HepG2 (cell line): ENCODE measurements at regions not wholly inside any gene's neighbourhood (a gene's known extent, or its start where the extent isn't known, plus 50 kb on each side); places are given as distances from the start of the nearest gene placed in this dataset.

Experiments used
- ATAC-seq: fragments of 200-7000 bp; cut with Tn5 transposase; 3 replicates; pipeline ENCODE4 v1.9.1; 2020; ENCODE audit warnings: mild to moderate bottlenecking, moderate library complexity
- BruUV-seq: library from RNA; stranded (reverse); fragments of 400-500 nt; replicated peaks from 2 replicates; lab custom pipeline; 2021; lab: Mats Ljungman, UMichigan
- CTCF ChIA-PET: fragments of 300-600 bp; formaldehyde crosslinking; extraction: SDS; loops from one replicate; lab custom pipeline; 2021; ENCODE audit warnings: low total read pairs, inconsistent platforms, low intra/inter-chr PET ratio; lab: Yijun Ruan, JAX
- POLR2A ChIA-PET: fragments of 350-600 bp; sonication (Branson Sonifier 250); formaldehyde crosslinking; loops from one replicate; lab custom pipeline; 2020; ENCODE audit warnings: antibody characterized with exemption, inconsistent platforms; lab: Yijun Ruan, JAX
- DNase-seq: peaks from one replicate; pipeline ENCODE4 v3.0.0-alpha.2; 2015; ENCODE audit warnings: low spot score
- FAIRE-seq: peaks from 3 replicates; lab custom pipeline; 2011; peaks lifted over from hg19 to GRCh38; lab: Jason Lieb, UNC
- H2AFZ ChIP-seq: one replicate; pipeline ENCODE4 v1.6.1; 2011; ENCODE audit warnings: low read length, inconsistent platforms
- H3K27ac ChIP-seq: fragments of 300-600 bp; 3 replicates; pipeline ENCODE4 v1.8.0; 2011; ENCODE audit warnings: mixed run types, mild to moderate bottlenecking, mixed read lengths, low read length, inconsistent platforms; ENCODE audit not compliant: insufficient read depth; ENCODE audit errors: extremely low read length
- H3K27me3 ChIP-seq, 2 experiments: fragments of 200-600 bp in 1 of 2; 2 replicates in 1 of 2; 3 replicates in 1 of 2; pipeline versions ENCODE4 v1.6.0 to v1.8.0; 2011; ENCODE audit warnings: low read length in 2 of 2, mild to moderate bottlenecking in 2 of 2, moderate library complexity in 2 of 2, inconsistent platforms in 1 of 2; ENCODE audit not compliant: insufficient read depth in 2 of 2, control insufficient read depth in 1 of 2
- H3K36me3 ChIP-seq, 2 experiments: fragments of 200-600 bp in 1 of 2; replicated peaks in 1 of 2; 2 replicates in 1 of 2; 3 replicates in 1 of 2; pipeline versions ENCODE4 v1.5.1 to v1.8.0; 2011; ENCODE audit warnings: low read length in 2 of 2, inconsistent platforms in 1 of 2; ENCODE audit not compliant: insufficient read depth in 2 of 2, control insufficient read depth in 1 of 2
- H3K4me1 ChIP-seq: 2 replicates; pipeline ENCODE4 v1.5.1; 2012; ENCODE audit warnings: low read length, inconsistent platforms; ENCODE audit not compliant: insufficient read depth
- H3K4me2 ChIP-seq: 2 replicates; pipeline ENCODE4 v1.6.0; 2011; ENCODE audit warnings: low read depth, low read length, inconsistent platforms
- H3K4me3 ChIP-seq, 3 experiments: fragments of 200-600 bp in 1 of 3; sonication (generic), shearing (Covaris generic) in 1 of 3; replicated peaks in 1 of 3; 2 replicates each; pipeline ENCODE4 v1.5.1; 2011 to 2016; ENCODE audit warnings: low read length in 3 of 3, inconsistent platforms in 2 of 3, low read depth in 2 of 3, mild to moderate bottlenecking in 2 of 3, control low read depth in 1 of 3, mixed read lengths in 1 of 3; ENCODE audit not compliant: insufficient read depth in 1 of 3
- H3K79me2 ChIP-seq: one replicate; pipeline ENCODE4 v1.6.1; 2011; ENCODE audit warnings: low read length, inconsistent platforms; ENCODE audit not compliant: insufficient read depth
- H3K9ac ChIP-seq: 2 replicates; pipeline ENCODE4 v1.6.0; 2011; ENCODE audit warnings: mild to moderate bottlenecking, low read depth, low read length, inconsistent platforms; ENCODE audit not compliant: insufficient read depth
- H3K9me3 ChIP-seq: 2 replicates; pipeline ENCODE4 v1.5.1; 2012; ENCODE audit warnings: mild to moderate bottlenecking, low read length
- H4K20me1 ChIP-seq: 2 replicates; pipeline ENCODE4 v1.6.0; 2011; ENCODE audit warnings: inconsistent platforms, mild to moderate bottlenecking, low read length, moderate library complexity; ENCODE audit not compliant: insufficient read depth
- CBX1 ChIP-seq: IDR thresholded peaks from one replicate; pipeline ENCODE4 v1.6.1; 2016; ENCODE audit warnings: antibody characterized with exemption, low read depth
- FOSL1 ChIP-seq: sonication (generic); formaldehyde crosslinking; IDR thresholded peaks from 2 replicates; pipeline ENCODE4 v1.9.0; 2021; ENCODE audit warnings: missing genetic modification reagents, borderline replicate concordance
- MED13 ChIP-seq: sonication (generic); formaldehyde crosslinking; IDR thresholded peaks from 2 replicates; pipeline ENCODE4 v1.5.0; 2020; ENCODE audit warnings: missing genetic modification reagents
- ZHX1 ChIP-seq: sonication (generic); formaldehyde crosslinking; IDR thresholded peaks from 2 replicates; pipeline ENCODE4 v1.8.1; 2022; ENCODE audit warnings: low read depth, mild to moderate bottlenecking, missing genetic modification reagents
- ZNF619 ChIP-seq: sonication (generic); formaldehyde crosslinking; IDR thresholded peaks from 2 replicates; pipeline ENCODE4 v1.4.0; 2020; ENCODE audit warnings: mild to moderate bottlenecking, missing genetic modification reagents
- WGBS: methylation state at CpG from one replicate; pipeline ENCODE4 v1.1.6; 2017; ENCODE audit warnings: low lambda C conversion rate; 5-methylcytosine and 5-hydroxymethylcytosine counted together
- in situ Hi-C: cut with HindIII; loops from 2 replicates; pipeline ENCODE4 v1.10.0; 2017; ENCODE audit warnings: low pct_unique_long_range_greater_than_20kb; ENCODE audit not compliant: extremely low pct_ligation_motif_present
- intact Hi-C: fragments of 100-400 bp; cut with micrococcal nuclease; formaldehyde crosslinking; loops from one replicate; pipeline ENCODE4 v1.10.0; 2022; ENCODE audit not compliant: unreplicated experiment

GRCh38 chr3:130626049-130626448, 109.1 kb downstream of the COL6A6 start (continued):
- no peak for TF ChIP-seq FOSL1
- no peak for TF ChIP-seq ZNF619 (CRISPR knock-in tag)
- TF ChIP-seq CBX1, result no peak
- TF ChIP-seq ZHX1 (CRISPR knock-in tag), result no peak

GRCh38 chr3:130627143-130627855, 110.3 kb downstream of the COL6A6 start:
- ChIA-PET CTCF (no interaction called here), POLR2A (no interaction called here)
- intact Hi-C loops, result no loop called here
- Histone ChIP-seq H4K20me1 (no peaks in the 10 kb centered on the region), H3K4me2 (no peak overlapping the region), H3K36me3 (no peaks in the 10 kb centered on the region), H3K79me2 (no peaks in the 10 kb centered on the region), H3K27ac (no peak overlapping the region), H3K9me3 (no peaks in the 10 kb centered on the region), H2AFZ (no peak overlapping the region), H3K9ac (no peak overlapping the region), H3K4me3 (no peak overlapping the region), H3K27me3 (0 out of 5 replicates have a peak, but pooled peaks cover 0 to 8% of the 10 kb centered on the region in 2 experiments), H3K4me1 (no peaks in the 10 kb centered on the region)
- ATAC-seq (no peak), FAIRE-seq (no peak), DNase-seq (no peak)
- 13% methylated on average over 4 of the region's 4 CpGs for WGBS
- no TSS peak for BruUV-seq
- no peak for TF ChIP-seq MED13 (CRISPR knock-in tag)
- in situ Hi-C loops, result no loop called here
